ENCODE measurements at regions not wholly inside any gene's neighbourhood (a gene's known extent, or its start where the extent isn't known, plus 50 kb on each side); places are given as distances from the start of the nearest gene placed in this dataset.
"Not testable (repeated sequence)": the region's sequence is repeated elsewhere in the genome, so short reads cannot be mapped to it uniquely, and the experiment has no call there.

DNA sequence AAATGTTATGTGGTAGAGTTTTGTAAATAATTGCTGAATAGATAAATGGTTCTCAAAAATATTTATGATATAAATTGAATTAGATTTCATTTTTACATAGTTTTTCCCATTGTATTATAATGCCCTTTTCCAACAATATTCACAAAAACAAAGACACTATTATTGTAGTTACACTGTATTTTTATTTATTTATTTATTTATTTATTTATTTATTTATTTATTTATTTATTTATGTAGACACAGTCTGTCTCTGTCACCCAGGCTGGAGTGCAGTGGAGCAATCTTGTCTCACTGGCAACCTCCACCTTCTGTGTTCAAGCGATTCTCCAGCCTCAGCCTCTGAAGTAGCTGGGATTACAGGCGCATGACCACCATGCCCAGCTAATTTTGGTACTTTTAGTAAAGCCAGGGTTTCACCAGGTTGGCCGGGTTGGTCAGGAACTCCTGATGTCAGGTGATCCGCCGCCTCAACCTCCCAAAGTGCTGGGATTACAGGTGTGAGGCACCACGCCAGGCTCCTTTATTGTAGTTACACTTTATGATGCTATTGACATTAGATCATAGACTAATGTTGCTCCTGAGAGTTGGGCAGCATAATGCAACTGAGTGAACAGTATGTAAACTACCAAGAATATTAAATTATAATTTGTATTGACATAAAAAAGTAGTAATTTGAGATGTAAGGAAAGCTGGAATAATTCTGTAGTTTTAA, 1430.0 kb upstream of the PRMT6 start:
- ChIA-PET POLR2A (interaction anchor here (1.1 kb wide), 1 partner anchor 62 kb away, joined by 4 read pairs; no protein-coding TSS in a partner anchor), CTCF (ENCODE audit: unreplicated experiment) (no interaction called here)
- Histone ChIP-seq H2AFZ (ENCODE audit: low read length) (no peak overlapping the region), H3K4me1 (ENCODE audit: insufficient read depth, low read length, poor library complexity, severe bottlenecking) (no peaks in the 10 kb centered on the region), H3K79me2 (ENCODE audit: insufficient read depth, low read depth, low read length) (no peaks in the 10 kb centered on the region), H3K4me2 (ENCODE audit: low read length) (no peak overlapping the region), H3K9me2 (ENCODE audit: insufficient read depth, low read length) (no peaks in the 10 kb centered on the region), H3K27ac (ENCODE audit: low read depth, low read length, poor library complexity, severe bottlenecking) (no peak overlapping the region), H4K20me1 (ENCODE audit: insufficient read depth, low read length) (no peaks in the 10 kb centered on the region), H3K9me3 (ENCODE audit: low read length) (no peaks in the 10 kb centered on the region), H3K4me3 (ENCODE audit: low read depth, low read length, poor library complexity, severe bottlenecking) (no peak overlapping the region), H3K36me3 (ENCODE audit: insufficient read depth, low read length) (no peaks in the 10 kb centered on the region)
- no TSS peak for BruUV-seq (replicated peaks)
- DNase-seq (ENCODE audit: low spot score), result no peak
- intact Hi-C loops (cut with micrococcal nuclease; ENCODE audit: unreplicated experiment), result no loop called here
- TF ChIP-seq, protein P1, sequence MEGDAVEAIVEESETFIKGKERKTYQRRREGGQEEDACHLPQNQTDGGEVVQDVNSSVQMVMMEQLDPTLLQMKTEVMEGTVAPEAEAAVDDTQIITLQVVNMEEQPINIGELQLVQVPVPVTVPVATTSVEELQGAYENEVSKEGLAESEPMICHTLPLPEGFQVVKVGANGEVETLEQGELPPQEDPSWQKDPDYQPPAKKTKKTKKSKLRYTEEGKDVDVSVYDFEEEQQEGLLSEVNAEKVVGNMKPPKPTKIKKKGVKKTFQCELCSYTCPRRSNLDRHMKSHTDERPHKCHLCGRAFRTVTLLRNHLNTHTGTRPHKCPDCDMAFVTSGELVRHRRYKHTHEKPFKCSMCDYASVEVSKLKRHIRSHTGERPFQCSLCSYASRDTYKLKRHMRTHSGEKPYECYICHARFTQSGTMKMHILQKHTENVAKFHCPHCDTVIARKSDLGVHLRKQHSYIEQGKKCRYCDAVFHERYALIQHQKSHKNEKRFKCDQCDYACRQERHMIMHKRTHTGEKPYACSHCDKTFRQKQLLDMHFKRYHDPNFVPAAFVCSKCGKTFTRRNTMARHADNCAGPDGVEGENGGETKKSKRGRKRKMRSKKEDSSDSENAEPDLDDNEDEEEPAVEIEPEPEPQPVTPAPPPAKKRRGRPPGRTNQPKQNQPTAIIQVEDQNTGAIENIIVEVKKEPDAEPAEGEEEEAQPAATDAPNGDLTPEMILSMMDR (conservative IDR thresholded peaks at IDR 0.05; ENCODE audit: low read length), result no peak
- TF ChIP-seq EZH2phosphoT487 (IDR thresholded peaks at IDR 0.05; ENCODE audit: borderline replicate concordance, low read depth, low read length), result no peak

DNA sequence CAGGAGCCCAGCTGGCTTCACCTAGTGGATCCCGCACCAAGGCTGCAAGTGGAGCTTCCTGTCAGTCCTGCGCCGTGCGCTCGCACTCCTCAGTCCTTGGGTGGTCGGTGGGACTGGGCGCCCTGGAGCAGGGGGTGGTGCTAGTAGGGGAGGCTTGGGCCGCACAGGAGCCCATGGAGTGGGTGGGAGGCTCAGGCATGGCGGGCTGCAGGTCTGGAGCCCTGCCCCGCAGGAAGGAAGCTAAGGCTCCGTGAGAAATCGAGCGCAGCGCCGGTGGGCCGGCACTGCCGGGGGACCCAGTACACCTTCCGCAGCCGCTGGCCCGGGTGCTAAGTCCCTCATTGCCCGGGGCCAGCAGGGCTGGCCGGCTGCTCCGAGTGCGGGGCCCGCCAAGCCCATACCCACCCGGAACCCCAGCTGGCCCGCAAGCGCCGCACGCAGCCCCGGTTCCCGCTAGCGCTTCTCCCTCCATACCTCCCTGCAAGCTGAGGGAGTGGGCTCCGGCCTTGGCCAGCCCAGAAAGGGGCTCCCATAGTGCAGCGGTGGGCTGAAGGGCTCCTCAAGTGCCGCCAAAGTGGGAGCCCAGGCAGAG, 1425.2 kb upstream of the PRMT6 start:
- H4K20me1 ChIP-seq (ENCODE audit: insufficient read depth, low read length); BruUV-seq (replicated peaks); H3K4me2 ChIP-seq (ENCODE audit: low read length): not testable (repeated sequence)

DNA sequence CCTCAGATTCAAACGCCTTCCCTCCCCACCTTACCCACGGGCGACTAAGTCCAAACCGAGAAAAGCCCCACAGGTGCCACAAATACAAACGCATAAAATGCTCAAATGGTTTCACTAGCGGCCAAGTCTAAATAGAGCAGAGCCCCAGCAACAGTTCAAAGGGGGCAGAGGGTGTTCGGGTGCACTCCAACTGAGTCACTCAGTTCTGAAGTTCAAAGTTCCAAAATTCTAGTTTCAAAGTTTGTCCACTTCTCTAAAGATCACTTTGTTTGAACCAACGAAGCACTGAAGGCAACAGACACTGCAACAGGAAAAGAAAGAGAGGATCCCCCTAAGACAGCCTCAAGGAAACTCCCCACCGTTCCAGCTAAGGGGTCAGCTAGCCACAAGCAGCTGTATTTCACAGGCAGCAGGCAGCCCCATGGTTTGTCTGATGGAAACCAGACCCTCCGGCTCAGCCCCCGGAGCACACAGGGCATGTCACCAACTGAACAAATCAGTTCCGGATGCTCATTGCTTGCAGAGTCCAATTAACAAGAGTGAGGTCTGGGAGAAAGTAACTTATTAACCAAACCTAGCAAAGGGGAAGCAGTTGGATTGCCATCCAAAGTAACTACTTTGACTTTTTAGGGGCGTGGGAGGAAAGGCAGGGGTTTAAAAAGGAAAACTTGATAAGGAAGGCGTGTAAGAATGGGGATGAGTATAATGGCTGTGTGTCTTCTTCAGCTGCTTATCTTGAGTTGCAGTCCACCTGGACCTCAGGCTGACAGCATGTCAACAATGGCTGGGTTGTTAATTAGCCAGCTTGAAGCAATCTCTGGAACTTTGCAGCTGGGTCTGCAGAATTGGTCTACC, 1423.9 kb upstream of the PRMT6 start:
- ChIA-PET POLR2A (no interaction called here), CTCF (ENCODE audit: unreplicated experiment) (no interaction called here)
- TF ChIP-seq, protein P1 (conservative IDR thresholded peaks at IDR 0.05; ENCODE audit: low read length), result no peak
- TF ChIP-seq EZH2phosphoT487 (IDR thresholded peaks at IDR 0.05; ENCODE audit: borderline replicate concordance, low read depth, low read length), result no peak
- H3K4me2 ChIP-seq (ENCODE audit: low read length), result no peak overlapping the region
- H3K36me3 ChIP-seq (ENCODE audit: insufficient read depth, low read length), result no peaks in the 10 kb centered on the region
- intact Hi-C loops (cut with micrococcal nuclease; ENCODE audit: unreplicated experiment), result no loop called here
- no peaks in the 10 kb centered on the region for H3K9me2 ChIP-seq (ENCODE audit: insufficient read depth, low read length)
- no peaks in the 10 kb centered on the region for H3K79me2 ChIP-seq (ENCODE audit: insufficient read depth, low read depth, low read length)
- no peak overlapping the region for H3K27ac ChIP-seq (ENCODE audit: low read depth, low read length, poor library complexity, severe bottlenecking)
- no peak overlapping the region for H2AFZ ChIP-seq (ENCODE audit: low read length)
- DNase-seq (ENCODE audit: low spot score), result no peak
- BruUV-seq (replicated peaks), result no TSS peak
- no peaks in the 10 kb centered on the region for H3K9me3 ChIP-seq (ENCODE audit: low read length)
- H3K4me3 ChIP-seq (ENCODE audit: low read depth, low read length, poor library complexity, severe bottlenecking), result no peak overlapping the region
- no peaks in the 10 kb centered on the region for H3K4me1 ChIP-seq (ENCODE audit: insufficient read depth, low read length, poor library complexity, severe bottlenecking)
- no peaks in the 10 kb centered on the region for H4K20me1 ChIP-seq (ENCODE audit: insufficient read depth, low read length)

More for the DNA sequence above, 1425.2 kb upstream of the PRMT6 start:
- H3K4me3 ChIP-seq (ENCODE audit: low read depth, low read length, poor library complexity, severe bottlenecking); CTCF ChIA-PET (ENCODE audit: unreplicated experiment); H3K36me3 ChIP-seq (ENCODE audit: insufficient read depth, low read length); intact Hi-C loops (cut with micrococcal nuclease; ENCODE audit: unreplicated experiment); H2AFZ ChIP-seq (ENCODE audit: low read length); DNase-seq (ENCODE audit: low spot score); H3K9me2 ChIP-seq (ENCODE audit: insufficient read depth, low read length); H3K4me1 ChIP-seq (ENCODE audit: insufficient read depth, low read length, poor library complexity, severe bottlenecking); H3K9me3 ChIP-seq (ENCODE audit: low read length); H3K27ac ChIP-seq (ENCODE audit: low read depth, low read length, poor library complexity, severe bottlenecking); H3K79me2 ChIP-seq (ENCODE audit: insufficient read depth, low read depth, low read length): not testable (repeated sequence)
- POLR2A ChIA-PET, result interaction anchor here (1.0 kb wide), 1 partner anchor 9 kb away, joined by 3 read pairs; no protein-coding TSS in a partner anchor

All from OCI-LY7 (cell line).